Type B pancreatic cell (in vitro differentiated cells): ENCODE measurements at regions not wholly inside any gene's neighbourhood (a gene's known extent, or its start where the extent isn't known, plus 50 kb on each side); places are given as distances from the start of the nearest gene placed in this dataset.

ENCODE experiments used
- DNase-seq: peaks from one replicate; pipeline ENCODE4 v3.0.0; 2021; ENCODE audit warnings: mixed read lengths; ENCODE audit not compliant: unreplicated experiment; ENCODE audit errors: extremely low spot score
- H3K27ac Mint-ChIP-seq: 2 replicates; pipeline ENCODE4 v1.8.0; 2021; ENCODE audit warnings: mild to moderate bottlenecking, mixed read lengths
- H3K27me3 Mint-ChIP-seq: 2 replicates; pipeline ENCODE4 v1.8.0; 2021; ENCODE audit warnings: mixed read lengths
- H3K36me3 Mint-ChIP-seq: 2 replicates; pipeline ENCODE4 v1.8.0; 2021; ENCODE audit warnings: mixed read lengths
- H3K4me1 Mint-ChIP-seq: one replicate; pipeline ENCODE4 v1.8.0; 2021; ENCODE audit warnings: mixed read lengths; ENCODE audit not compliant: unreplicated experiment
- H3K4me3 Mint-ChIP-seq: 2 replicates; pipeline ENCODE4 v1.8.0; 2021; ENCODE audit warnings: mild to moderate bottlenecking, mixed read lengths
- H3K9me3 Mint-ChIP-seq: 2 replicates; pipeline ENCODE4 v1.8.0; 2021; ENCODE audit warnings: mixed read lengths
- CTCF ChIP-seq: fragments of 200-600 bp; sonication (generic); conservative IDR thresholded peaks from 2 replicates; pipeline ENCODE4 v1.5.0; 2021; ENCODE audit warnings: antibody characterized with exemption, mild to moderate bottlenecking

- no peak for TF ChIP-seq CTCF
- no peaks in the 10 kb centered on the region for H3K4me1 Mint-ChIP-seq
- H3K9me3 Mint-ChIP-seq = no peaks in the 10 kb centered on the region
- H3K36me3 Mint-ChIP-seq = no peaks in the 10 kb centered on the region
- DNase-seq = no peak
- no peak overlapping the region for H3K27ac Mint-ChIP-seq
- H3K4me3 Mint-ChIP-seq = no peak overlapping the region
- H3K27me3 Mint-ChIP-seq = no peaks in the 10 kb centered on the region
Observed at GRCh38 chr1:79749607-79750006, 743.1 kb upstream of the ADGRL4 start.

DNA sequence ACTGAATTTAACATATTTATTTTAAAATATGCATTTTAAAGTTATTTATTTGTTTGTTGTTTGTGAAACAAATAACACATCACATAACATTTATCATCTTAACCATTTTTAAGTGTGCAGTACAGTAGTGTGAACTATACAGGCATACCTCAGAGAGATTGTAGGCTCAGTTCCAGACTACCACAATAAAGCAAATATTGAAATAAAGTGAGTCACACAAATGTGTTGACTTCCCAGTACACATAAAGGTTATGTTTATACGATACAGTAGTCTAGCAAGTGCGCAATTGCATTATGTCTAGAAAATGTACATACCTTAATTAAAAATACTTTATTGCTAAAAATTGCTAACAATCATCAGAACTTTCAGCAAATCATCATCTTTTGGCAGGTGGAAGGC is 739.4 kb upstream of the ADGRL4 start:
- no peak for TF ChIP-seq CTCF
- no peaks in the 10 kb centered on the region for H3K9me3 Mint-ChIP-seq
- no peaks in the 10 kb centered on the region for H3K36me3 Mint-ChIP-seq

GRCh38 chr1:79744746-79745145 is 738.2 kb upstream of the ADGRL4 start:
- H3K4me1 Mint-ChIP-seq = no peaks in the 10 kb centered on the region
- DNase-seq = no peak
- no peaks in the 10 kb centered on the region for H3K9me3 Mint-ChIP-seq
- TF ChIP-seq CTCF = no peak
- H3K27ac Mint-ChIP-seq = no peak overlapping the region
- H3K36me3 Mint-ChIP-seq = no peaks in the 10 kb centered on the region
- no peaks in the 10 kb centered on the region for H3K27me3 Mint-ChIP-seq
- no peak overlapping the region for H3K4me3 Mint-ChIP-seq

More for the DNA sequence above, 739.4 kb upstream of the ADGRL4 start:
- Mint-ChIP-seq H3K27ac (no peak overlapping the region), H3K27me3 (no peaks in the 10 kb centered on the region), H3K4me1 (no peaks in the 10 kb centered on the region), H3K4me3 (no peak overlapping the region)
- DNase-seq = no peak

- Mint-ChIP-seq H3K9me3 (no peaks in the 10 kb centered on the region), H3K36me3 (no peaks in the 10 kb centered on the region)
Observed at GRCh38 chr1:79741720-79742421, 735.3 kb upstream of the ADGRL4 start.

GRCh38 chr1:79738101-79738500 is 731.6 kb upstream of the ADGRL4 start:
- Mint-ChIP-seq H3K36me3 (no peaks in the 10 kb centered on the region), H3K4me1 (no peaks in the 10 kb centered on the region), H3K4me3 (no peak overlapping the region), H3K27me3 (no peaks in the 10 kb centered on the region), H3K27ac (no peak overlapping the region), H3K9me3 (no peaks in the 10 kb centered on the region)
- TF ChIP-seq CTCF = no peak
- DNase-seq = no peak

More at GRCh38 chr1:79741720-79742421, 735.3 kb upstream of the ADGRL4 start:
- DNase-seq = no peak
- no peaks in the 10 kb centered on the region for H3K4me1 Mint-ChIP-seq
- no peak overlapping the region for H3K4me3 Mint-ChIP-seq
- TF ChIP-seq CTCF = no peak
- no peak overlapping the region for H3K27ac Mint-ChIP-seq
- no peaks in the 10 kb centered on the region for H3K27me3 Mint-ChIP-seq
